Ovary (tissue), 3 donors: ENCODE measurements at regions not wholly inside any gene's neighbourhood (a gene's known extent, or its start where the extent isn't known, plus 50 kb on each side); places are given as distances from the start of the nearest gene placed in this dataset.

Source experiments
- EP300 ChIP-seq: sonication (generic); formaldehyde crosslinking; IDR thresholded peaks from one replicate; pipeline ENCODE4 v1.6.1; 2017; ENCODE audit warnings: antibody characterized with exemption
- POLR2A ChIP-seq: fragments of 450-650 bp; IDR thresholded peaks from one replicate; pipeline ENCODE4 v1.6.1; 2017; ENCODE audit warnings: antibody characterized with exemption, mild to moderate bottlenecking, moderate library complexity
- TF ChIP-seq, protein P1 (sequence below), 3 donors: fragments of 450-650 bp in 2 of 3; fragments of 200-600 bp in 1 of 3; IDR thresholded peaks; one replicate each; pipeline versions ENCODE4 v1.5.1 to v1.8.0; 2016 to 2022; ENCODE audit warnings: antibody characterized with exemption in 3 of 3, mild to moderate bottlenecking in 1 of 3
- donor health status: DM: no; HTN: no; CAD: no.

DNA sequence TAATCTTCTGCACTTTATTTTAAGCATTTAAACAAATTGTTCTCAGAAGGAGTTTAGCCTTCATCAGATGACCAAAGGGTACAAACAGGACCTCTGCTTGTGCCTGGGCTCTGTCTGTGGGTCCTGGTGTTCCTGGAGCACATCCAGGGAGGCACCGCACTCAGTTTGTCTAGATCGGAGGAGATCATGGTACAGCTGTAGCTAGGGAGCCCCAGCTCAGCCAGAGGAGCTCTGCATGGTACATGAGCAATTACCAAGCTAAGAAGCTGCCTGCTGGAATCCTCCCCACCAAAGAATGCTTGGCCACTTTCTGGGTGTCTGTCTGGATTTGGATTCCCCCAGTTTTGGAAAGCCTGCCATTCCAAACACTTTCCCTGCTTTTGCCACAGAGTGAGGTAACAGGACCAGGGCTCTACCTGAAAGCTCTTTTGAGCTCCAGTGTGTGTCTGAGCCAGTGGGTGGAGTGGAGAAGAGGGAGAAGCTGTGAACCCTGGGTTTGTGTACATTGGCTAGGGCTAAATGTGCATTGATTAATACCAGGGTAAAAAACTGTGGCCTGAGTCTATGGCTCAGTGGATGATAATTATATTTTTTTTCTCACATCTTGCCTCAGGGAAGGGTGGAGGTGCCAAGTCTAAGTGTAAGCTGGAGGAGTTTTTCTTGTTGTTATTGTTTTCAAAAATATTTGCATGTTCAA lies 163.7 kb upstream of the IGF1 start:
- TF ChIP-seq, protein P1, sequence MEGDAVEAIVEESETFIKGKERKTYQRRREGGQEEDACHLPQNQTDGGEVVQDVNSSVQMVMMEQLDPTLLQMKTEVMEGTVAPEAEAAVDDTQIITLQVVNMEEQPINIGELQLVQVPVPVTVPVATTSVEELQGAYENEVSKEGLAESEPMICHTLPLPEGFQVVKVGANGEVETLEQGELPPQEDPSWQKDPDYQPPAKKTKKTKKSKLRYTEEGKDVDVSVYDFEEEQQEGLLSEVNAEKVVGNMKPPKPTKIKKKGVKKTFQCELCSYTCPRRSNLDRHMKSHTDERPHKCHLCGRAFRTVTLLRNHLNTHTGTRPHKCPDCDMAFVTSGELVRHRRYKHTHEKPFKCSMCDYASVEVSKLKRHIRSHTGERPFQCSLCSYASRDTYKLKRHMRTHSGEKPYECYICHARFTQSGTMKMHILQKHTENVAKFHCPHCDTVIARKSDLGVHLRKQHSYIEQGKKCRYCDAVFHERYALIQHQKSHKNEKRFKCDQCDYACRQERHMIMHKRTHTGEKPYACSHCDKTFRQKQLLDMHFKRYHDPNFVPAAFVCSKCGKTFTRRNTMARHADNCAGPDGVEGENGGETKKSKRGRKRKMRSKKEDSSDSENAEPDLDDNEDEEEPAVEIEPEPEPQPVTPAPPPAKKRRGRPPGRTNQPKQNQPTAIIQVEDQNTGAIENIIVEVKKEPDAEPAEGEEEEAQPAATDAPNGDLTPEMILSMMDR (IDR thresholded peaks at IDR 0.05), result no peak
- TF ChIP-seq EP300 (no peak), POLR2A (no peak)
